B cell (primary cell): ENCODE measurements at regions not wholly inside any gene's neighbourhood (a gene's known extent, or its start where the extent isn't known, plus 50 kb on each side); places are given as distances from the start of the nearest gene placed in this dataset.

Experiments
- ATAC-seq: fragments of 200-7000 bp; cut with Tn5 transposase; one replicate; pipeline ENCODE4 v1.10.0; 2021; ENCODE audit warnings: low read depth, mild to moderate bottlenecking, moderate number of reproducible peaks, moderate library complexity
- CTCF ChIA-PET: fragments of 350-600 bp; sonication (Branson Sonifier 250); formaldehyde crosslinking; loops from one replicate; lab custom pipeline; 2021; ENCODE audit warnings: antibody characterized with exemption, inconsistent platforms; lab: Charles Lee
- POLR2A ChIA-PET: fragments of 350-600 bp; sonication (Branson Sonifier 250); formaldehyde crosslinking; loops from one replicate; lab custom pipeline; 2021; ENCODE audit warnings: antibody characterized with exemption; lab: Charles Lee
- DNase-seq: peaks from one replicate; pipeline ENCODE4 v3.0.0; 2013
- H2AFZ ChIP-seq: 2 replicates; pipeline ENCODE4 v1.6.1; 2012; ENCODE audit warnings: mild to moderate bottlenecking, low read depth, low read length; ENCODE audit not compliant: insufficient read depth, poor library complexity, severe bottlenecking
- H3K27ac ChIP-seq, 2 donors: 1 replicate in 1 of 2; 2 replicates in 1 of 2; pipeline ENCODE4 v1.5.1; 2012 to 2013; ENCODE audit warnings: low read length in 2 of 2, mild to moderate bottlenecking in 2 of 2, moderate library complexity in 1 of 2
- H3K27me3 ChIP-seq, 4 experiments: fragments of 200-600 bp in 1 of 4; sonication (generic) in 1 of 4; replicated peaks in 1 of 4; 1 replicate in 2 of 4; 2 replicates in 2 of 4; pipeline versions ENCODE4 v1.6.1 to v1.7.0; 2013 to 2016; ENCODE audit warnings: low read length in 3 of 4, mild to moderate bottlenecking in 2 of 4, mixed read lengths in 1 of 4, moderate library complexity in 1 of 4; ENCODE audit not compliant: insufficient read depth in 4 of 4, control insufficient read depth in 3 of 4; ENCODE audit errors: control extremely low read depth in 1 of 4
- H3K36me3 ChIP-seq, 2 experiments: replicated peaks in 1 of 2; 1 replicate in 1 of 2; 2 replicates in 1 of 2; pipeline versions ENCODE4 v1.6.1 to v1.7.1; 2013; ENCODE audit warnings: low read length in 1 of 2; ENCODE audit not compliant: insufficient read depth in 2 of 2, control insufficient read depth in 1 of 2; ENCODE audit errors: control extremely low read depth in 1 of 2, extremely low read depth in 1 of 2
- H3K4me1 ChIP-seq, 2 donors: fragments of 200-600 bp in 1 of 2; sonication (generic) in 1 of 2; 1 replicate in 1 of 2; 2 replicates in 1 of 2; pipeline versions ENCODE4 v1.5.1 to v1.6.1; 2013 to 2017; ENCODE audit warnings: low read length in 2 of 2; ENCODE audit not compliant: control insufficient read depth in 2 of 2, insufficient read depth in 2 of 2
- H3K4me2 ChIP-seq: replicated peaks from 2 replicates; pipeline ENCODE3; 2012; ENCODE audit warnings: mild to moderate bottlenecking, low read depth, low read length; ENCODE audit not compliant: poor library complexity, severe bottlenecking
- H3K4me3 ChIP-seq, 5 experiments: fragments of 200-600 bp in 1 of 5; sonication (generic) in 1 of 5; 1 replicate in 3 of 5; 2 replicates in 2 of 5; pipeline versions ENCODE4 v1.5.1 to v1.7.0; 2011 to 2016; ENCODE audit warnings: low read length in 4 of 5, mild to moderate bottlenecking in 4 of 5, low read depth in 2 of 5, control low read depth in 1 of 5, moderate library complexity in 1 of 5; ENCODE audit not compliant: insufficient read depth in 1 of 5; ENCODE audit errors: control extremely low read depth in 1 of 5, extremely low read depth in 1 of 5
- H3K79me2 ChIP-seq: fragments of 200-600 bp; sonication (generic); one replicate; pipeline ENCODE4 v1.6.0; 2016; ENCODE audit warnings: low read length; ENCODE audit not compliant: control insufficient read depth, insufficient read depth
- H3K9ac ChIP-seq: fragments of 200-600 bp; sonication (generic); 2 replicates; pipeline ENCODE4 v1.6.1; 2017; ENCODE audit warnings: mild to moderate bottlenecking, low read length, moderate library complexity
- H3K9me3 ChIP-seq, 3 donors: one replicate each; pipeline versions ENCODE4 v1.6.1 to v1.7.1; 2013; ENCODE audit warnings: low read length in 2 of 3; ENCODE audit not compliant: control insufficient read depth in 2 of 3, insufficient read depth in 1 of 3; ENCODE audit errors: control extremely low read depth in 1 of 3
- H4K20me1 ChIP-seq: 2 replicates; pipeline ENCODE4 v1.6.0; 2012; ENCODE audit warnings: mild to moderate bottlenecking, low read length; ENCODE audit not compliant: insufficient read depth, control insufficient read depth, poor library complexity, severe bottlenecking
- H3K27ac Mint-ChIP-seq: one replicate; pipeline ENCODE4 v1.8.0; 2021; ENCODE audit warnings: mixed read lengths
- H3K27me3 Mint-ChIP-seq: one replicate; pipeline ENCODE4 v1.8.0; 2021; ENCODE audit warnings: mixed read lengths
- H3K4me1 Mint-ChIP-seq: one replicate; pipeline ENCODE4 v1.8.0; 2021; ENCODE audit warnings: mixed read lengths
- H3K4me3 Mint-ChIP-seq: one replicate; pipeline ENCODE4 v1.8.0; 2021; ENCODE audit warnings: mixed read lengths
- H3K9me3 Mint-ChIP-seq: one replicate; pipeline ENCODE4 v1.8.0; 2022; ENCODE audit warnings: mixed read lengths; ENCODE audit not compliant: insufficient read depth
- CTCF ChIP-seq: fragments of 200-600 bp; IDR thresholded peaks from one replicate; pipeline ENCODE4 v1.8.0; 2022; ENCODE audit warnings: antibody characterized with exemption, mild to moderate bottlenecking
- EZH2 ChIP-seq: IDR thresholded peaks from 2 replicates; pipeline ENCODE4 v1.6.1; 2012; ENCODE audit warnings: borderline replicate concordance, low read depth, mild to moderate bottlenecking, moderate library complexity, low read length; ENCODE audit not compliant: insufficient read depth, poor library complexity, severe bottlenecking
- WGBS: methylation state at CpG from one replicate; pipeline ENCODE4 v1.1.5; 2013; ENCODE audit warnings: missing lambda C conversion rate; ENCODE audit not compliant: insufficient coverage; 5-methylcytosine and 5-hydroxymethylcytosine counted together
- intact Hi-C: fragments of 100-400 bp; cut with micrococcal nuclease; formaldehyde crosslinking; loops from one replicate; pipeline ENCODE4 v1.10.0; 2022

GRCh38 chr18:2380101-2380500 lies 191.2 kb downstream of the METTL4 start:
- CTCF ChIA-PET: no interaction called here
- Mint-ChIP-seq H3K4me1 (no peaks in the 10 kb centered on the region), H3K4me3 (no peak overlapping the region), H3K27ac (no peak overlapping the region), H3K9me3 (no peaks in the 10 kb centered on the region), H3K27me3 (peaks cover 33% of the 10 kb centered on the region)
- no peak overlapping the region for H3K27ac ChIP-seq
- ATAC-seq (no peak), DNase-seq (no peak)
- peaks cover 0 to 9% (median 4%) of the 10 kb centered on the region in 4 experiments for H3K27me3 ChIP-seq
- no peaks in the 10 kb centered on the region for H4K20me1 ChIP-seq
- H3K9me3 ChIP-seq: no peaks in the 10 kb centered on the region
- no peaks in the 10 kb centered on the region for H3K4me1 ChIP-seq
- no peaks in the 10 kb centered on the region for H3K36me3 ChIP-seq
- intact Hi-C loops: no loop called here
- H3K9ac ChIP-seq: no peak overlapping the region
- no peak overlapping the region for H3K4me3 ChIP-seq
- TF ChIP-seq EZH2 (no peak), CTCF (no peak)
- POLR2A ChIA-PET: no interaction called here
- WGBS: no CpG with 5 or more reads among the region's 2 CpGs
- no peaks in the 10 kb centered on the region for H3K79me2 ChIP-seq
- no peak overlapping the region for H2AFZ ChIP-seq
- no peak overlapping the region for H3K4me2 ChIP-seq

GRCh38 chr18:2381539-2381938 lies 189.8 kb downstream of the METTL4 start:
- Histone ChIP-seq H3K4me2 (no peak overlapping the region), H3K79me2 (no peaks in the 10 kb centered on the region), H3K4me1 (no peaks in the 10 kb centered on the region), H2AFZ (no peak overlapping the region), H3K9me3 (no peaks in the 10 kb centered on the region), H3K9ac (no peak overlapping the region), H3K4me3 (no peak overlapping the region), H3K27me3 (peaks cover 0 to 8% (median 2%) of the 10 kb centered on the region in 4 experiments), H3K27ac (no peak overlapping the region), H3K36me3 (no peaks in the 10 kb centered on the region), H4K20me1 (no peaks in the 10 kb centered on the region)
- POLR2A ChIA-PET: no interaction called here
- Mint-ChIP-seq H3K27ac (no peak overlapping the region), H3K4me1 (no peaks in the 10 kb centered on the region), H3K27me3 (peaks cover 27% of the 10 kb centered on the region), H3K4me3 (no peak overlapping the region), H3K9me3 (no peaks in the 10 kb centered on the region)
- TF ChIP-seq EZH2: no peak
- no peak for TF ChIP-seq CTCF
- ATAC-seq (no peak), DNase-seq (no peak)
- CTCF ChIA-PET: no interaction called here
- intact Hi-C loops: no loop called here
- WGBS: 75% methylated on average over 2 of the region's 2 CpGs
